Upper lobe of right lung (tissue), 1 donor: ENCODE measurements at regions not wholly inside any gene's neighbourhood (a gene's known extent, or its start where the extent isn't known, plus 50 kb on each side); places are given as distances from the start of the nearest gene placed in this dataset.

Experiments used
- ATAC-seq: fragments of 200-7000 bp; cut with Tn5 transposase; one replicate; pipeline ENCODE4 v1.9.1; 2020; ENCODE audit warnings: mild to moderate bottlenecking, moderate library complexity
- DNase-seq: peaks from one replicate; pipeline ENCODE4 v3.0.0-alpha.2; 2020
- H3K27ac ChIP-seq: fragments of 200-600 bp; one replicate; pipeline ENCODE4 v1.8.0; 2022
- H3K27me3 ChIP-seq: fragments of 200-600 bp; one replicate; pipeline ENCODE4 v1.8.0; 2022; ENCODE audit warnings: mild to moderate bottlenecking
- H3K36me3 ChIP-seq: fragments of 200-600 bp; one replicate; pipeline ENCODE4 v1.8.0; 2022
- H3K4me1 ChIP-seq: fragments of 200-600 bp; one replicate; pipeline ENCODE4 v1.8.0; 2022
- H3K4me3 ChIP-seq: fragments of 200-600 bp; one replicate; pipeline ENCODE4 v1.8.0; 2022; ENCODE audit warnings: mild to moderate bottlenecking
- H3K9me3 ChIP-seq: fragments of 200-600 bp; one replicate; pipeline ENCODE4 v1.8.0; 2022
- CTCF ChIP-seq: fragments of 200-600 bp; IDR thresholded peaks from one replicate; pipeline ENCODE4 v1.8.0; 2022; ENCODE audit warnings: antibody characterized with exemption
- intact Hi-C: fragments of 100-400 bp; cut with DNase I; formaldehyde crosslinking; loops from one replicate; pipeline ENCODE4 v1.11.0; 2022
- donor health status: DM: no; HTN: yes; CAD: no; lungs with severe emphysema.

GRCh38 chr9:108599571-108599970 lies 256.2 kb downstream of the ACTL7B start:
- no peak overlapping the region for H3K27ac ChIP-seq
- H3K27me3 ChIP-seq: peaks cover 3% of the 10 kb centered on the region
- no peak for ATAC-seq
- H3K4me3 ChIP-seq: no peak overlapping the region
- no peak for DNase-seq
- H3K36me3 ChIP-seq: no peaks in the 10 kb centered on the region
- no peaks in the 10 kb centered on the region for H3K9me3 ChIP-seq
- no peak for TF ChIP-seq CTCF
- no peaks in the 10 kb centered on the region for H3K4me1 ChIP-seq
- intact Hi-C loops: no loop called here

GRCh38 chr9:108591121-108591520 lies 264.7 kb downstream of the ACTL7B start:
- ATAC-seq: no peak
- Histone ChIP-seq H3K27ac (no peak overlapping the region), H3K36me3 (no peaks in the 10 kb centered on the region), H3K4me3 (no peak overlapping the region), H3K9me3 (no peaks in the 10 kb centered on the region), H3K27me3 (no peaks in the 10 kb centered on the region), H3K4me1 (no peaks in the 10 kb centered on the region)
- DNase-seq: no peak
- no peak for TF ChIP-seq CTCF
- intact Hi-C loops: no loop called here

- no peaks in the 10 kb centered on the region for H3K4me1 ChIP-seq
- ATAC-seq: no peak
- no peaks in the 10 kb centered on the region for H3K27me3 ChIP-seq
- DNase-seq: no peak
- H3K4me3 ChIP-seq: no peak overlapping the region
- no peaks in the 10 kb centered on the region for H3K36me3 ChIP-seq
- no peaks in the 10 kb centered on the region for H3K9me3 ChIP-seq
- no peak for TF ChIP-seq CTCF
- H3K27ac ChIP-seq: no peak overlapping the region
- intact Hi-C loops: no loop called here
Observed at GRCh38 chr9:108588246-108588645, 267.5 kb downstream of the ACTL7B start.

- Histone ChIP-seq H3K36me3 (no peaks in the 10 kb centered on the region), H3K4me1 (no peaks in the 10 kb centered on the region), H3K4me3 (no peak overlapping the region), H3K27me3 (no peaks in the 10 kb centered on the region), H3K27ac (no peak overlapping the region), H3K9me3 (no peaks in the 10 kb centered on the region)
- TF ChIP-seq CTCF: no peak
- no peak for ATAC-seq
- intact Hi-C loops: no loop called here
- no peak for DNase-seq
Observed at GRCh38 chr9:108586471-108587139, 269.2 kb downstream of the ACTL7B start.

GRCh38 chr9:108584860-108585259 lies 270.9 kb downstream of the ACTL7B start:
- DNase-seq: no peak
- no peaks in the 10 kb centered on the region for H3K4me1 ChIP-seq
- intact Hi-C loops: no loop called here
- no peak overlapping the region for H3K4me3 ChIP-seq
- no peak overlapping the region for H3K27ac ChIP-seq
- no peaks in the 10 kb centered on the region for H3K36me3 ChIP-seq
- H3K9me3 ChIP-seq: no peaks in the 10 kb centered on the region
- TF ChIP-seq CTCF: no peak
- no peak for ATAC-seq
- H3K27me3 ChIP-seq: no peaks in the 10 kb centered on the region

- Histone ChIP-seq H3K4me1 (no peaks in the 10 kb centered on the region), H3K36me3 (no peaks in the 10 kb centered on the region), H3K27me3 (no peaks in the 10 kb centered on the region), H3K27ac (no peak overlapping the region), H3K9me3 (no peaks in the 10 kb centered on the region), H3K4me3 (no peak overlapping the region)
- ATAC-seq (no peak), DNase-seq (no peak)
- no peak for TF ChIP-seq CTCF
- intact Hi-C loops: no loop called here
Observed at GRCh38 chr9:108582726-108583125, 273.1 kb downstream of the ACTL7B start.
